K562 (cell line): ENCODE measurements at regions not wholly inside any gene's neighbourhood (a gene's known extent, or its start where the extent isn't known, plus 50 kb on each side); places are given as distances from the start of the nearest gene placed in this dataset.

ENCODE experiments used
- ATAC-seq: fragments of 200-7000 bp; cut with Tn5 transposase; 3 replicates; pipeline ENCODE4 v1.9.1; 2020; ENCODE audit warnings: moderate library complexity
- BruUV-seq: library from RNA; stranded (reverse); fragments of 400-500 nt; replicated peaks from 2 replicates; lab custom pipeline; 2021; lab: Mats Ljungman, UMichigan
- CTCF ChIA-PET: fragments of 300-600 bp; formaldehyde crosslinking; extraction: SDS; loops from one replicate; lab custom pipeline; 2021; ENCODE audit warnings: low intra/inter-chr PET ratio; lab: Yijun Ruan, JAX
- POLR2A ChIA-PET: fragments of 300-600, 350-650 bp; sonication (Branson Sonifier 250); formaldehyde crosslinking; extraction: SDS; loops from one replicate; lab custom pipeline; 2021; ENCODE audit warnings: antibody characterized with exemption, inconsistent platforms; lab: Yijun Ruan, JAX
- DNase-seq, 4 experiments: peaks; one replicate each; pipeline versions ENCODE4 v3.0.0 to v3.0.0-alpha.2; 2011 to 2018; ENCODE audit warnings: low spot score in 3 of 4, mixed read lengths in 3 of 4; ENCODE audit errors: extremely low read depth in 1 of 4
- FAIRE-seq: peaks from 2 replicates; lab custom pipeline; 2011; peaks lifted over from hg19 to GRCh38; lab: Jason Lieb, UNC
- H2AFZ ChIP-seq: 2 replicates; pipeline ENCODE4 v1.6.0; 2011; ENCODE audit warnings: low read depth, low read length, control low read depth, inconsistent platforms
- H3K27ac ChIP-seq: fragments of 200-600 bp; 3 replicates; pipeline ENCODE4 v1.8.0; 2011; ENCODE audit warnings: low read depth, mild to moderate bottlenecking, control low read depth, inconsistent platforms, low read length, moderate library complexity, mixed read lengths; ENCODE audit errors: extremely low read depth
- H3K27me3 ChIP-seq, 2 experiments: fragments of 300-600 bp in 1 of 2; 2 replicates in 1 of 2; 3 replicates in 1 of 2; pipeline versions ENCODE4 v1.6.0 to v1.8.0; 2011; ENCODE audit warnings: inconsistent platforms in 2 of 2, low read length in 2 of 2, mild to moderate bottlenecking in 1 of 2, mixed read lengths in 1 of 2, moderate library complexity in 1 of 2; ENCODE audit not compliant: control insufficient read depth in 2 of 2, insufficient read depth in 2 of 2
- H3K36me3 ChIP-seq: fragments of 300-600 bp; 3 replicates; pipeline ENCODE4 v1.8.0; 2011; ENCODE audit warnings: mild to moderate bottlenecking, low read length, inconsistent platforms; ENCODE audit not compliant: control insufficient read depth, insufficient read depth
- H3K4me1 ChIP-seq, 2 experiments: fragments of 200-600 bp in 1 of 2; replicated peaks in 1 of 2; 2 replicates in 1 of 2; 3 replicates in 1 of 2; pipeline versions ENCODE4 v1.5.1 to v1.8.0; 2011; ENCODE audit warnings: inconsistent platforms in 2 of 2, low read length in 2 of 2, mild to moderate bottlenecking in 1 of 2, mixed read lengths in 1 of 2, moderate library complexity in 1 of 2; ENCODE audit not compliant: control insufficient read depth in 2 of 2, insufficient read depth in 2 of 2
- H3K4me2 ChIP-seq: 2 replicates; pipeline ENCODE4 v1.6.1; 2011; ENCODE audit warnings: low read length, control low read depth, inconsistent platforms, mixed read lengths; ENCODE audit not compliant: insufficient read depth
- H3K4me3 ChIP-seq: fragments of 200-600 bp; sonication (generic), shearing (Covaris generic); 2 replicates; pipeline ENCODE4 v1.5.1; 2016; ENCODE audit warnings: control low read depth, inconsistent platforms
- H3K79me2 ChIP-seq: fragments of 200-600 bp; 3 replicates; pipeline ENCODE4 v1.8.0; 2011; ENCODE audit warnings: low read length, inconsistent platforms; ENCODE audit not compliant: control insufficient read depth, insufficient read depth
- H3K9ac ChIP-seq, 2 experiments: 2 replicates each; pipeline versions ENCODE4 v1.6.0 to v1.6.1; 2011; ENCODE audit warnings: low read depth in 2 of 2, low read length in 2 of 2, control low read depth in 1 of 2, inconsistent platforms in 1 of 2, mild to moderate bottlenecking in 1 of 2, mixed read lengths in 1 of 2; ENCODE audit not compliant: insufficient read depth in 1 of 2
- H3K9me1 ChIP-seq: one replicate; pipeline ENCODE4 v1.6.0; 2011; ENCODE audit warnings: inconsistent platforms, mild to moderate bottlenecking, low read length, moderate library complexity; ENCODE audit not compliant: control insufficient read depth, insufficient read depth
- H3K9me3 ChIP-seq: replicated peaks from 2 replicates; pipeline ENCODE4 v1.5.1; 2011; ENCODE audit warnings: low read depth, low read length, inconsistent platforms; ENCODE audit not compliant: control insufficient read depth, insufficient read depth
- H4K20me1 ChIP-seq: replicated peaks from 2 replicates; pipeline ENCODE4 v1.6.1; 2011; ENCODE audit warnings: low read length, inconsistent platforms, mixed read lengths; ENCODE audit not compliant: control insufficient read depth, insufficient read depth
- HNRNPL ChIP-seq: fragments of 200-400 bp; formaldehyde crosslinking; IDR thresholded peaks from 2 replicates; pipeline ENCODE4 v1.6.1; 2017; ENCODE audit warnings: low read depth, mild to moderate bottlenecking, low read length
- HNRNPUL1 ChIP-seq: fragments of 200-400 bp; formaldehyde crosslinking; IDR thresholded peaks from 2 replicates; pipeline ENCODE4 v1.6.1; 2017; ENCODE audit warnings: low read length
- NR3C1 ChIP-seq: sonication (generic); formaldehyde crosslinking; IDR thresholded peaks from 2 replicates; pipeline ENCODE4 v1.8.1; 2022; ENCODE audit warnings: missing genetic modification reagents
- TAF1 ChIP-seq: IDR thresholded peaks from 2 replicates; pipeline ENCODE4 v1.6.1; 2011; ENCODE audit warnings: mild to moderate bottlenecking, low read length, moderate library complexity; ENCODE audit not compliant: insufficient read depth, control insufficient read depth, severe bottlenecking; ENCODE audit errors: extremely low read depth
- TCF15 ChIP-seq: fragments of 250-450 bp; sonication (Bioruptor Pico); IDR thresholded peaks from 2 replicates; pipeline ENCODE4 v1.8.0; 2022; ENCODE audit warnings: moderate library complexity, mild to moderate bottlenecking, inconsistent platforms
- TFAP4 ChIP-seq: sonication (generic); formaldehyde crosslinking; IDR thresholded peaks from 2 replicates; pipeline ENCODE4 v1.8.0; 2022; ENCODE audit warnings: missing genetic modification reagents, mild to moderate bottlenecking, moderate library complexity, borderline replicate concordance
- VEZF1 ChIP-seq: fragments of 200-800 bp; sonication (Bioruptor generic); IDR thresholded peaks from 2 replicates; pipeline ENCODE4 v1.6.1; 2017; ENCODE audit warnings: missing genetic modification characterization, missing compliant biosample characterization
- ZBTB1 ChIP-seq: sonication (generic); formaldehyde crosslinking; IDR thresholded peaks from 2 replicates; pipeline ENCODE4 v1.8.1; 2023; ENCODE audit warnings: missing genetic modification reagents, low read depth, mild to moderate bottlenecking, borderline replicate concordance
- ZBTB11 ChIP-seq, 3 experiments: fragments of 200-800 bp in 1 of 3; fragments of 250-450 bp in 1 of 3; fragments of 450-650 bp in 1 of 3; sonication (Bioruptor Pico) in 1 of 3; sonication (Bioruptor generic) in 1 of 3; formaldehyde crosslinking in 1 of 3; IDR thresholded peaks; 2 replicates each; pipeline versions ENCODE4 v1.6.1 to v1.8.0; 2016 to 2022; ENCODE audit warnings: mild to moderate bottlenecking in 2 of 3, missing genetic modification characterization in 2 of 3, missing compliant biosample characterization in 1 of 3, moderate library complexity in 1 of 3
- ZNF282 ChIP-seq: sonication (generic); formaldehyde crosslinking; IDR thresholded peaks from 2 replicates; pipeline ENCODE4 v1.8.1; 2023; ENCODE audit warnings: missing genetic modification reagents
- ZNF324 ChIP-seq: fragments of 250-450 bp; sonication (Bioruptor Pico); IDR thresholded peaks from 2 replicates; pipeline ENCODE4 v1.4.0; 2020; ENCODE audit warnings: mild to moderate bottlenecking
- ZNF695 ChIP-seq: fragments of 450-650 bp; formaldehyde crosslinking; IDR thresholded peaks from 2 replicates; pipeline ENCODE4 v1.4.0; 2020; ENCODE audit warnings: mild to moderate bottlenecking, moderate library complexity
- ZNF766 ChIP-seq: fragments of 200-800 bp; sonication (Bioruptor generic); conservative IDR thresholded peaks from 2 replicates; pipeline ENCODE4 v1.6.1; 2016; ENCODE audit warnings: missing genetic modification characterization, missing compliant biosample characterization
- in situ Hi-C: fragments of 300-500 bp; cut with MboI; formaldehyde crosslinking; loops from 4 replicates; pipeline ENCODE4 v1.15.0; 2018; ENCODE audit warnings: inconsistent platforms, mixed read lengths
- intact Hi-C: fragments of 100-400 bp; cut with micrococcal nuclease; formaldehyde crosslinking; loops from 2 replicates; pipeline ENCODE4 v1.14.2; 2022

- no peak for TF ChIP-seq VEZF1 (CRISPR knock-in tag)
Measured at GRCh38 chr10:36669615-36670352, 455.6 kb upstream of the ANKRD30A start (continued).

- no peak overlapping the region for H3K27ac ChIP-seq
- no peaks in the 10 kb centered on the region for H4K20me1 ChIP-seq
- H3K4me3 ChIP-seq = no peak overlapping the region
- no peak overlapping the region for H3K9ac ChIP-seq
- H2AFZ ChIP-seq = no peak overlapping the region
- DNase-seq = no peak
- ATAC-seq = no peak
- no peaks in the 10 kb centered on the region for H3K79me2 ChIP-seq
- H3K9me3 ChIP-seq = no peaks in the 10 kb centered on the region
- CTCF ChIA-PET = no interaction called here
- no peak overlapping the region for H3K4me2 ChIP-seq
- no TSS peak for BruUV-seq
- no peaks in the 10 kb centered on the region for H3K36me3 ChIP-seq
- FAIRE-seq = no peak
- TF ChIP-seq ZNF766 (no peak), HNRNPL (no peak), ZBTB1 (CRISPR knock-in tag) (no peak), TFAP4 (CRISPR knock-in tag) (no peak), ZBTB11 (CRISPR knock-in tag; IDR thresholded peaks at IDR 0.05) (no peak), ZNF324 (CRISPR knock-in tag) (no peak), HNRNPUL1 (no peak), ZNF282 (CRISPR knock-in tag) (no peak), TCF15 (CRISPR knock-in tag) (no peak), ZNF695 (no peak), TAF1 (no peak), NR3C1 (CRISPR knock-in tag) (no peak)
- intact Hi-C loops = no loop called here
- no peaks in the 10 kb centered on the region for H3K9me1 ChIP-seq
- no peaks in the 10 kb centered on the region for H3K4me1 ChIP-seq
- POLR2A ChIA-PET = no interaction called here
- in situ Hi-C loops = no loop called here
- no peaks in the 10 kb centered on the region for H3K27me3 ChIP-seq
Measured at GRCh38 chr10:36666451-36666850, 458.9 kb upstream of the ANKRD30A start.
